Fibroblast of villous mesenchyme (primary cell): ENCODE measurements at regions not wholly inside any gene's neighbourhood (a gene's known extent, or its start where the extent isn't known, plus 50 kb on each side); places are given as distances from the start of the nearest gene placed in this dataset.

ENCODE experiments used
- DNase-seq: peaks from one replicate; pipeline ENCODE4 v3.0.0-alpha.2; 2010; ENCODE audit warnings: low read depth
- H3K4me3 ChIP-seq: 2 replicates; pipeline ENCODE4 v1.5.1; 2011; ENCODE audit warnings: low read depth, mild to moderate bottlenecking, low read length
- CTCF ChIP-seq: IDR thresholded peaks from 2 replicates; pipeline ENCODE4 v1.5.1; 2012; ENCODE audit warnings: low read depth, mild to moderate bottlenecking, low read length; ENCODE audit not compliant: insufficient read depth

DNA sequence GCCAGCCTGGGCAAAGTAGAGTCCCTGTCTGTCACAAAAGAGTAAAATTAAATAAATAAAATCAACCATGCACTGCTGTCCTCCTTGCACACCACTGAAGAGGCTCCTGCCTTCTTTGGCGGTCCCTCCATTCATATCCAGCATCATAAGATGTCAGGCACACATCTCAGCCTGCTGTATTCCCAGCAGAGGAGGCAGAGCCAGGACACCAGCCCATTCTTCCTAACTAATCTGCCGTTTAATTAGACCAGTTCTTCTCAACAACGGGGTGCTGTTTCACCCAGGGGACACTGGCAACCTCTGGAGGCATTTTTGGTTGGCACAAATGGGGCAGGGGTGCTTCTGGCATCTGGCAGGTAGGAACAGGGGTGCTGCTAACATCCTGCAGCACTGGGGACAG lies 119.7 kb downstream of the ETS2 start:
- no peak overlapping the region for H3K4me3 ChIP-seq
- TF ChIP-seq CTCF, result no peak
- DNase-seq, result no peak

GRCh38 chr21:38924954-38925353 lies 119.2 kb downstream of the ETS2 start:
- no peak overlapping the region for H3K4me3 ChIP-seq
- no peak for DNase-seq
- no peak for TF ChIP-seq CTCF

GRCh38 chr21:38923429-38923828 lies 117.7 kb downstream of the ETS2 start:
- H3K4me3 ChIP-seq, result no peak overlapping the region
- TF ChIP-seq CTCF, result no peak
- DNase-seq, result no peak

DNA sequence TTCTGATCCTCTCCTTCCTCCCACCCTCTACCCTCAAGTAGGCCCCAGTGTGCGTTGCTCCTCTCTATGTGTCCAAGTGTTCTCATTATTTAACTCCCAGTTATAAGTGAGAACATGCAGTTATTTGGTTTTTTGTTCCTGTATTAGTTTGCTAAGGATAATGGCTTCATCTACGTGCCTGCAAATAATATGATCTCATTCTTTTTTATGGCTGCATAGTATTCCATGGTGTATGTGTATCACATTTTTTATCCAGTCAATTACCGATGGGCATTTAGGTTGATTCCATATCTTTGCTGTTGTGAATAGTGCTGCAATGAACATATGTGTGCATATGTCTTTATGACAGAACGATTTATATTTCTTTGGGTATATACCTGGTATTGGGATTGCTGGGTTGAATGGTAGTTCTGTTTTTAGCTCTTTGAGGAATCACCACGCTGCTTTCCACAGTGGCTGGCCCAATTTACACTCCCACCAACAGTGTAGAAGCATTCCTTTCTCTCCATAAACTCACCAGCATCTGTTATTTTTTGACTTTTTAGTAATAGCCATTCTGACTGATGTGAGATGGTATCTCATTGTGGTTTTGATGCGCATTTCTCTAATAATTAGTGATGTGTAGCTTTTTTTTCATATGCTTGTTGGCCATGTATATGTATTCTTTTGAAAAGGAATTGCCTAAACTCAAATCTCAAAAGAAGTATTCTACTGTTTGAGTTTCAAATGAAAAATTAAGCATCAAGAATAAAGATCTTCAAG lies 116.9 kb downstream of the ETS2 start:
- no peak for TF ChIP-seq CTCF
- no peak overlapping the region for H3K4me3 ChIP-seq
- no peak for DNase-seq

DNA sequence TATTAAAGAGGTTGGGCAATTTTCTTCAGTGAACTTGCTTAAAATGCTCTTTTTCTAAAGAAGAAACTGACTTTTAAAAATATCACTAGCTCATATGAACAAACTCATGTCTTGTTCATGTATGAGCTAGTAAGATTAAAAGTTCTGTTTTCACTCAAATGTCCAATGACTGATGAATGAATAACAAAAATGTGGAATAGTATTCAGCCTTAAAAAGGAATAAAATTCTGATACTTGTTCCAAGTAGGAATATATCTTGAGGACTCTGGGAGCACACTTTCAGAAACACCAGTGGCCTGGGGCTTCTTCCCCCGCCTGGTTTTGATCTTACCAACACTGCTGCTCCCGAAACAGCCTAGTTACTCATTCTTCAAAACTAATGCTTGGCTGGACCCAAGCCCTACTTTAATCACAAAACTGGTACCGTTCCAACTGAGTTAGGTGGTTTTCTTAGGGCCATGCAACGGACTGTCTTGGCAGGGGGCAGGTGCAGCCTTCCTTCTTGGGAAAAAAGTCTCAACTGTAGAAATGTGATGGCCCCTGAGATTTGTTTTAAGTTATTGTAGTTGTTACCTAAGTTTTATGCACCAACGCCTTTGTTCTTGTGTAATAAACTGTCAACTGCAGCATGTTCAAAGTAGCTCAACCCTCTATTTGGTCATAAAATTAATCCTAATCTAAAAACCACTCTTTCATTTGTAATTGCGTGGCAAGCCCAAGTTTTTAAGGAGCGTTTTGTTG lies 116.0 kb downstream of the ETS2 start:
- no peak for TF ChIP-seq CTCF
- H3K4me3 ChIP-seq, result no peak overlapping the region
- DNase-seq, result peak; percentile 64

DNA sequence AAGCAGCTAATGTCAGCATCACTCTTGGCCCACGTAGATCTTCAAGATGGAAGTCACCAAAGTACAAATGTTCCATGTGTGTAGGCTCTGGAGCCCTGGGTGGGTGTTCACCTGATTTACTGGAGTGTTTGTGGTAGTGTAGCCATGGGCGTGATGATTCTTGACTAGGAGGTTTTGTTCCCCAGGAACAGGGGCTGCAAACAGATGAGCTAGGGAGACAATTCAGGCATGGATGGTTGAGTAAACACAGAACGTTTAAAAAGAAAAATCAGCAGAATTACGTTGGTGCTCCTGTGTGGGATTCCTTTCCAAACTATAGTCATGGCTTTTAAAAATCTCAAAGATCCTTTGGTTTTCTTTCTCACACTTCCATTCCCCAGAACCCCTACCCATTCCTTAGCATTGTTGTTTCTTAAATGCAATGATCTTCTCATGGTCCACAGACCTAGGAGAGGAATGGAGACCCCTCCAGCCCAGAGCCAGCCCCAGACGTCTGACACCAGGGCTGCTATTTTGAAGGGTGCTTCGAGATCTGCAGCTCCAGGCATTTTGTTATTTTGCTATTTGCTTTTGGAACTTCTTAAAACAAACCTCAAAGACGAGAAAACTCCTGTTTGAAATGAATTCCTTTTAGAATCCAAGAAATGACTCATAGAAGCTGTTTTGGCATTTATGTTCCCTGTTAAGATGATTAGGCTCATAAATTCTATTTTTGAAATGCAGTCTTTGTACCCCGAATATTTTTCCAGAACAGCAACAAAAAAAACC lies 115.1 kb downstream of the ETS2 start:
- TF ChIP-seq CTCF, result no peak
- DNase-seq, result peak; percentile 92
- H3K4me3 ChIP-seq, result no peak overlapping the region
